GM12892 (cell line): ENCODE measurements at regions not wholly inside any gene's neighbourhood (a gene's known extent, or its start where the extent isn't known, plus 50 kb on each side); places are given as distances from the start of the nearest gene placed in this dataset.

Experiments
- POLR2A ChIP-seq: IDR thresholded peaks from 2 replicates; pipeline ENCODE4 v1.6.1; 2011; ENCODE audit warnings: low read depth, low read length, control low read depth
- POLR2AphosphoS5 ChIP-seq: IDR thresholded peaks from 2 replicates; pipeline ENCODE4 v1.6.1; 2011; ENCODE audit warnings: low read depth, low read length, control low read depth
- TAF1 ChIP-seq: IDR thresholded peaks from 2 replicates; pipeline ENCODE4 v1.6.1; 2011; ENCODE audit warnings: low read depth, mild to moderate bottlenecking, control low read depth, low read length, borderline replicate concordance

DNA sequence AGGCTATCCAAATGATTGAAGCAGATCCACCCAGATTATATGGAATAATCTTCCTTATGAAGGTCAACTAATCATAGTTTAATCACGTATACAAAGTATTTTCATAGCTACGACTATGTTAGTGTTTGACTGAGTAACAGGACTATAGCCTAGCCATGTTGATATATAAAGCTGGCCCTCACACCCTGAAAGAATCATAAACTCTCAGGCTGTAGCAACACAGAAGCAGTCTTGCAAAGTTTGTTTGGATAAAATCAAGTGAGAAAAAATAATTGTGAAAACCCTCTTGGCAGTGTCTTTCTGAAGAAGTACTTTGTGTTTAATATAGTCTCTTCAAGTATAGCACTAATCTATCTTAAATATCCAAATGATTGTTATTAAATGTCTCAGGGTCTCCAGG is 374.5 kb upstream of the DAB2 start:
- no peak for TF ChIP-seq POLR2A
- no peak for TF ChIP-seq TAF1
- no peak for TF ChIP-seq POLR2AphosphoS5
